Keratinocyte (primary cell): ENCODE measurements at regions not wholly inside any gene's neighbourhood (a gene's known extent, or its start where the extent isn't known, plus 50 kb on each side); places are given as distances from the start of the nearest gene placed in this dataset.
A peak's percentile ranks its signal among the peaks of the same experiment; 100 is the strongest.

Experiments used
- DNase-seq: peaks from one replicate; pipeline ENCODE4 v3.0.0-alpha.2; 2011; ENCODE audit warnings: low read depth, missing footprints, low spot score
- FAIRE-seq: peaks from 2 replicates; lab custom pipeline; 2011; peaks lifted over from hg19 to GRCh38; lab: Jason Lieb, UNC
- H2AFZ ChIP-seq: 2 replicates; pipeline ENCODE4 v1.6.0; 2012; ENCODE audit warnings: low read length, control low read depth, inconsistent platforms; ENCODE audit not compliant: control insufficient read depth
- H3K27ac ChIP-seq: 2 replicates; pipeline ENCODE4 v1.5.1; 2011; ENCODE audit warnings: low read length; ENCODE audit not compliant: control insufficient read depth, insufficient read depth
- H3K27me3 ChIP-seq: 3 replicates; pipeline ENCODE4 v1.6.0; 2011; ENCODE audit warnings: low read length; ENCODE audit not compliant: control insufficient read depth, insufficient read depth; ENCODE audit errors: extremely low read depth
- H3K36me3 ChIP-seq, 2 experiments: 2 replicates in 1 of 2; 3 replicates in 1 of 2; pipeline ENCODE4 v1.5.1; 2011; ENCODE audit warnings: low read length in 2 of 2, mild to moderate bottlenecking in 1 of 2; ENCODE audit not compliant: control insufficient read depth in 2 of 2, insufficient read depth in 2 of 2; ENCODE audit errors: extremely low read depth in 1 of 2
- H3K4me1 ChIP-seq: 3 replicates; pipeline ENCODE4 v1.5.1; 2011; ENCODE audit warnings: low read length; ENCODE audit not compliant: control insufficient read depth, insufficient read depth; ENCODE audit errors: extremely low read depth
- H3K4me2 ChIP-seq: 3 replicates; pipeline ENCODE4 v1.6.0; 2011; ENCODE audit warnings: low read depth, low read length; ENCODE audit not compliant: control insufficient read depth, insufficient read depth; ENCODE audit errors: extremely low read depth
- H3K4me3 ChIP-seq, 3 experiments: fragments of 200-600 bp in 1 of 3; sonication (generic) in 1 of 3; 2 replicates in 2 of 3; 3 replicates in 1 of 3; pipeline ENCODE4 v1.5.1; 2011 to 2016; ENCODE audit warnings: low read length in 3 of 3, mild to moderate bottlenecking in 3 of 3, control low read depth in 2 of 3, inconsistent platforms in 1 of 3, low read depth in 1 of 3, mixed read lengths in 1 of 3, mixed run types in 1 of 3, moderate library complexity in 1 of 3; ENCODE audit not compliant: control insufficient read depth in 2 of 3, insufficient read depth in 2 of 3; ENCODE audit errors: extremely low read depth in 1 of 3
- H3K79me2 ChIP-seq: 2 replicates; pipeline ENCODE4 v1.6.0; 2012; ENCODE audit warnings: low read length; ENCODE audit not compliant: control insufficient read depth, insufficient read depth
- H3K9ac ChIP-seq: 3 replicates; pipeline ENCODE4 v1.6.0; 2011; ENCODE audit warnings: low read length; ENCODE audit not compliant: control insufficient read depth, insufficient read depth; ENCODE audit errors: extremely low read depth
- H3K9me1 ChIP-seq: 3 replicates; pipeline ENCODE4 v1.6.0; 2011; ENCODE audit warnings: low read length; ENCODE audit not compliant: control insufficient read depth, insufficient read depth; ENCODE audit errors: extremely low read depth
- H3K9me3 ChIP-seq: 2 replicates; pipeline ENCODE4 v1.5.1; 2012; ENCODE audit warnings: low read depth, low read length; ENCODE audit not compliant: control insufficient read depth
- H4K20me1 ChIP-seq: 3 replicates; pipeline ENCODE4 v1.6.0; 2011; ENCODE audit warnings: low read length; ENCODE audit not compliant: control insufficient read depth, insufficient read depth; ENCODE audit errors: extremely low read depth
- CTCF ChIP-seq, 3 experiments: IDR thresholded peaks in 1 of 3; conservative IDR thresholded peaks in 1 of 3; optimal IDR thresholded peaks in 1 of 3; 2 replicates in 2 of 3; 3 replicates in 1 of 3; pipeline versions ENCODE3 to v1.5.1; 2011; ENCODE audit warnings: low read length in 3 of 3, mild to moderate bottlenecking in 3 of 3, moderate library complexity in 2 of 3, control low read depth in 1 of 3, inconsistent platforms in 1 of 3; ENCODE audit not compliant: insufficient read depth in 2 of 3; ENCODE audit errors: extremely low read depth in 1 of 3
- EZH2 ChIP-seq: IDR thresholded peaks from one replicate; pipeline ENCODE4 v1.6.1; 2012; ENCODE audit warnings: inconsistent platforms, mild to moderate bottlenecking, low read length, moderate library complexity
- dilution Hi-C: fragments of 300-500 bp; cut with MboI; formaldehyde crosslinking; loops from one replicate; pipeline ENCODE4 v1.7.0; 2020; ENCODE audit warnings: low sequenced_read_pairs; ENCODE audit not compliant: extremely low pct_ligation_motif_present

- Histone ChIP-seq H3K27me3 (no peaks in the 10 kb centered on the region), H3K79me2 (no peaks in the 10 kb centered on the region), H3K4me3 (no peak overlapping the region), H3K9me3 (peaks cover 3% of the 10 kb centered on the region), H3K9me1 (no peaks in the 10 kb centered on the region), H3K9ac (no peak overlapping the region), H2AFZ (no peak overlapping the region), H3K4me1 (peaks cover 28% of the 10 kb centered on the region), H3K27ac (no peak overlapping the region), H3K4me2 (no peak overlapping the region), H4K20me1 (no peaks in the 10 kb centered on the region), H3K36me3 (no peaks in the 10 kb centered on the region)
- no peak for FAIRE-seq
- no peak for TF ChIP-seq CTCF (optimal IDR thresholded peaks at IDR 0.05 in 1 of 3, IDR thresholded peaks at IDR 0.05 in 1 of 3, conservative IDR thresholded peaks at IDR 0.05 in 1 of 3; ENCODE audit: extremely low read depth in 1 of 3, insufficient read depth in 2 of 3, low read length in 3 of 3)
- no peak for DNase-seq
- dilution Hi-C loops: no loop called here
Measured at GRCh38 chr20:10763112-10763511, 89.3 kb upstream of the JAG1 start.

GRCh38 chr20:10769700-10770099 is 95.9 kb upstream of the JAG1 start:
- Histone ChIP-seq H3K9me1 (no peaks in the 10 kb centered on the region), H3K27ac (no peak overlapping the region), H3K36me3 (no peaks in the 10 kb centered on the region), H3K79me2 (no peaks in the 10 kb centered on the region), H3K4me3 (no peak overlapping the region), H4K20me1 (no peaks in the 10 kb centered on the region), H3K9me3 (no peaks in the 10 kb centered on the region), H3K9ac (no peak overlapping the region), H3K4me1 (peaks cover 11% of the 10 kb centered on the region), H3K27me3 (no peaks in the 10 kb centered on the region), H3K4me2 (no peak overlapping the region), H2AFZ (peak overlapping the region; percentile 69)
- DNase-seq: no peak
- no peak for FAIRE-seq
- no peak for TF ChIP-seq CTCF (optimal IDR thresholded peaks at IDR 0.05 in 1 of 3, IDR thresholded peaks at IDR 0.05 in 1 of 3, conservative IDR thresholded peaks at IDR 0.05 in 1 of 3; ENCODE audit: extremely low read depth in 1 of 3, insufficient read depth in 2 of 3, low read length in 3 of 3)
- no peak for TF ChIP-seq EZH2
- dilution Hi-C loops: no loop called here
